GM18505 (cell line): ENCODE measurements at regions not wholly inside any gene's neighbourhood (a gene's known extent, or its start where the extent isn't known, plus 50 kb on each side); places are given as distances from the start of the nearest gene placed in this dataset.

Experiments used
- ATAC-seq: cut with Tn5 transposase; IDR thresholded peaks from one replicate; pipeline ENCODE4 v1.9.1; 2021; ENCODE audit not compliant: unreplicated experiment
- POLR2A ChIP-seq: IDR thresholded peaks from 4 replicates; pipeline ENCODE4 v1.6.1; 2011; ENCODE audit warnings: borderline replicate concordance; ENCODE audit not compliant: insufficient read depth, insufficient read length; ENCODE audit errors: extremely low read depth

DNA sequence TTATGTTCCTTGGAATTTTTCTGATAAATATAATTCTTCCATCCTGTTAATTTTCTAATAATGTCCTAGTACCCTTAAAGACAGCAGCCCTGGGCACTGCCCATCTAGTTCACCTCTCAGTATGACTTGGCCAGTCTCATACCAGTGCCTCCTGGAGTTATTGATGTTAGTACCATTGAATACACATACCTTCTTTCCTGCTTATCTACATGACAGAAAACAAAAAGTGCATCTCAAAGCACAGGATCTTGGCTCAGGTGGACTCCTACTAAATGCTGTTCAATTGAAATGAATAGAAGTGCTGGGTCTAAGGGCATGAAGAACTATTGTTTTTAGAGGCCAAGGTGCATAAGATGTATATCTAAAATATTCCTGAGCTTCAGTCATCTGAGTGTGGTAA is 669.7 kb downstream of the NR2F1-AS1 start:
- no peak for TF ChIP-seq POLR2A
- ATAC-seq: no peak

DNA sequence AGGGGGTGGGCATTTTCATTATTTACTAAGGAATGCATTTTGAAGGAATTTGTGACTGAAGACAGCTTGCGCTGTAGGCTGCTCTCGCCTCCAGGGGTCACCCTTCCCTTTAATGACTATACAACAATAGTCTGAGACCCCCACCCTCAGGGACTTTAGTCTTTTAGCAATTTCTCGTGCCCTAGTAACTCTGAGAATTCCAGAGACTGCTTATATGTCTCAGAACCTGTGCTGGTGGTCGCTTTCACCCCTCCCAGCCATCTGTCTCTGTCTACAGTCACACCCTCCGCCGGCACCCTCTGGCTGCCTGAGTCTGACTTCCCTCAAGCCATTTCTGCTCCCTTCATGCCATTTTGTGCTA is 671.4 kb downstream of the NR2F1-AS1 start:
- no peak for ATAC-seq
- TF ChIP-seq POLR2A: no peak

DNA sequence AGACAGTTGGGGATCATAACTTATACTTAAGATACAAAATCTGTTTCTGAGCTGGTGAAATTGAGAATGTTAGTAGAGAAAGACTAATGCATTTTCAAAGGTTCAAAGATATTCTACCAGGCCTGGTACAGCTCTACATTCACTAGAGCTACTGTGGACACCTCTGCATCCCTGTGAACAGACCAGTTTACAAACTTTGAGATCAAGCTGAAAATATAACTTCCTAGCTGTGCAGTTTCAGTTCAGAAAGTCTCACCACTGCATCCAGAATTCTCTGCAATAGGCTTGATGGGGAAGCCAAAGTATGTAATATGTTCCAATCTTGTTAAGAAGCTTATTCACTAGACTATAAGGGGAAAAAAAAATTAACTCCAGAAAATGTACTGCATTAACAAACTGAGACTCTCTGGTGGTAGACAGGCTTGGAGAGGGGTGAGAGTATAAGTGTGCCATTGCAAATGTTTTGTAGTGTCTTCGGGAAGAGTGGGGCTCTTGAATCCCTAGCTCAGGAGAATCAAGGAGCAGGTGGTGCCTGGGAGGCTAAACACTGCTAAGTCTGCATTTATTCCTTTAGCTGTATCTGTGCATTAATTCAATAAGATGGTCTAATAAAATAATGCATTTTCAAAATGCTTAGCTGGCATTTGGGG is 671.9 kb downstream of the NR2F1-AS1 start:
- ATAC-seq: no peak
- no peak for TF ChIP-seq POLR2A

DNA sequence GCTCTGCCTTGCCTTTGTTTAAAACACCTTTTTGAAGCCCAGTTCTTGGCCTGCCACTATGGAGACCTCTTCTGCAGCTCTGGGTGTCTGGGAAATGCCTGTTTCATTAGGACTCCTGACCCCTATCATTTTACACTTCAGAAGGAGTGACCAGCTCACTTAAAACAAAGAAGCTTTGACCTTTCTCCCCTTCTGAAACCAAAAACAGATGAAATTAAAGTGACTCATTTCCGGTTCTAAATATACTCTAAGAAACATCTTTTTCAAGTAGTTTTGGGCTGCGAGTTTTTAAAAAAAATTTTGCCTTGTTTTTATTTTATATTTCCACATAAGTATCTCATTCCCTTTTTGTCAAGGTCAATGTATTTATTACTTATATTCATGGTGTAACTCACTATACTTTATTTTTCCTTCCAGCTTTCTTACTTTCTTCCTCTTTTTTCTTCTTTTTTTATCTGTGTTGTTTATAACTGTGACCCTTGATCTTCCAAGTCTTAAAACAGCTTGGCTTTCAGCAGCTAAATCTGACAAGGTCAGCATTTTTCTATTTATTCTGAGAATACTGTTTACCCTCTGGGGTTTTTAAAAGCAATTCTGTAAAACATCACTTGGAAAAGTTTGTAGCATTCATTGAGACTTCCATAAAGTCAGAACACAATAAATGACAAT is 672.9 kb downstream of the NR2F1-AS1 start:
- peak; percentile 61 for ATAC-seq
- TF ChIP-seq POLR2A: no peak

DNA sequence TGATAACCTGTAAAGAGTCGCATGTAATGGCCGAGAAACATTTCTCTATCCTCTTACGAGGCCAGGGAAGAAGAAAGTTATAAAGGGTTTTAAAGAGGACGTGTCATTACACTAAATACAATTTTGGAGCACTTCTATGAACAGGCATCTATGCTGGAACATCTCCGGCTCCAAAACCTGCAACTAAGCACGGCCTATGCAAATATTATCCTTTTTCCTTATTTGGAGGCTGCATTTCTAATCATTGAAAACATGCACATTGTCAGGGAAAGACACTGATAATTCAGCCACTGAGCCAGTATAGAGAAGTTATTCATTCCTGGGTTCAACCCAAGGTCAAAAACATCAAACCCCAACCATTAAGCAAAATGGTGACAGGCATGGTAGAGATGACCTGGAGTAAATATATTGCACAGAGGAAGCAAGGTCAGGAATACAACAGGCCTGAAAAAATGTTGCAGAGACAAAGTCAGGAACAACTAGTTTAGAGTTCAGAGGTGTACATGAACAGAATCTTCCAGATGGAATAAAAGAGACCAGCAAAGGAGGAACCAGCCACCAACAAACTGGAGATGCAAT is 674.1 kb downstream of the NR2F1-AS1 start:
- no peak for ATAC-seq
- no peak for TF ChIP-seq POLR2A

GRCh38 chr5:92904021-92904420 is 677.0 kb downstream of the NR2F1-AS1 start:
- no peak for TF ChIP-seq POLR2A
- no peak for ATAC-seq

GRCh38 chr5:92899611-92900010 is 681.4 kb downstream of the NR2F1-AS1 start:
- TF ChIP-seq POLR2A: no peak
- ATAC-seq: no peak

- no peak for TF ChIP-seq POLR2A
- ATAC-seq: no peak
These were observed 684.3 kb downstream of the NR2F1-AS1 start for GRCh38 chr5:92896722-92897121.

- no peak for TF ChIP-seq POLR2A
- ATAC-seq: no peak
These were observed 690.2 kb downstream of the NR2F1-AS1 start for GRCh38 chr5:92890841-92891244.

- ATAC-seq: no peak
- TF ChIP-seq POLR2A: no peak
These were observed 691.9 kb downstream of the NR2F1-AS1 start for GRCh38 chr5:92889140-92889539.

DNA sequence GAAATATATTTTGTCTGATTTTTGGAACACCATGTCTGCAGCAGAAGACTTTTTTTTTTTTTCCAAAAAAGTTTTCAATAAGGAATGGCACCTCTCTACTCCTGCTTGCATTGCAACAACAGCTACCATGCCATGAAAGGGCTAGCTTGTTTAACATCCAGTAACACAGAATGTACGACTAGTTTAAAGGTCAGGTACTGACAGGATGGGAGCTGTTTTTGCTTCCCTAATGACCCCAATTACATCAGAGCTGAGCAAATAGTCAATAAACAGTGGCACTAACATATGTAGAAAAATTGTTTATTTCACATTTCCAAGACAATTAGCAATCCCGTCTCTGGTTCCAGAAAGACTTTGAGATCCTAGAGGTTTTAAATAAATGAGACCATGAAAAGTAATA is 693.8 kb downstream of the NR2F1-AS1 start:
- ATAC-seq: no peak
- no peak for TF ChIP-seq POLR2A

GRCh38 chr5:92886751-92887150 is 694.3 kb downstream of the NR2F1-AS1 start:
- TF ChIP-seq POLR2A: no peak
- ATAC-seq: no peak

DNA sequence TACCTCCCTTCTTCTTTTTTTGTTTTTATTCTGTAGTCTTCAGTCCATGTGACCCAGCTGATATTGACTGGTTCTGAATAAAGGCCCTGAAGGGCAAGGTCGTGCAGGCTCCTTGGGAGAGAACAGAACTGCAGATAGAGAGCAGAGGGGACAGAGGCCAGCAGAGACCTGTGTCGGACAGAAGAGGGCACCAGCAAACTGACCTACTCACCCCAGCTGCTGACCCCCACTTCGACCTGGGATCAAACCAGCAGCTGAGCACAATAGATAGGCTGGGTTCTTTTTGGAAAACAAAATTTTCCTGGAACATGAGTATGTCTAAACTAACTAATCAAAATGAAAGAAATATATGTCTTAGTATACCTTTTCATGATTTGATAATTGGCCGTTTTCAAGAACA is 695.1 kb downstream of the NR2F1-AS1 start:
- TF ChIP-seq POLR2A: no peak
- ATAC-seq: no peak

DNA sequence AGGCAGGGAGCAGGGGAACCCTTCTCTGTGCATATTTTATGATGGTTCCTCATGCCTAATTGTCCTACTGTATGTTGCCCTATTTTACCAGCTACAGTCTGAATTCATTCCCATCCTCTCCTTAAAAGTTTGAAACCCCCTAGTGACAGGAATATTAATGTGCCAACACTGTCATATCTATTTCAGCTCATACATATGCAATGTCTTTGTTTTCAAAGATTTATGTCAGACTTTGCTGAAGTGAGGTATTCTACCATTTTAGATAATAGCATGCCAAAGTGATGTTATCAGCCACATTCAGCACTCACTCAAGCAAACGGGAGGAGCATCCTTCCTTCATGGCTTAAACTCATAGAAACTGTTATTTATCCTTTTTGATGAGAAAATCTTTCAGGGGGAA is 696.5 kb downstream of the NR2F1-AS1 start:
- no peak for TF ChIP-seq POLR2A
- ATAC-seq: no peak
